ENCODE measurements at regions not wholly inside any gene's neighbourhood (a gene's known extent, or its start where the extent isn't known, plus 50 kb on each side); places are given as distances from the start of the nearest gene placed in this dataset.

GRCh38 chr3:98954791-98955604, 53.5 kb upstream of the DCBLD2 start:
- TF ChIP-seq CTCF (IDR thresholded peaks at IDR 0.05; ENCODE audit: insufficient read depth, low read depth, low read length) = no peak
- no peak for TF ChIP-seq EZH2 (IDR thresholded peaks at IDR 0.05; ENCODE audit: insufficient read depth, low read length)
